GM21576 (cell line): ENCODE measurements at regions not wholly inside any gene's neighbourhood (a gene's known extent, or its start where the extent isn't known, plus 50 kb on each side); places are given as distances from the start of the nearest gene placed in this dataset.

Experiments used
- ATAC-seq: cut with Tn5 transposase; IDR thresholded peaks from one replicate; pipeline ENCODE4 v1.9.1; 2021; ENCODE audit warnings: mild to moderate bottlenecking, moderate library complexity; ENCODE audit not compliant: unreplicated experiment

DNA sequence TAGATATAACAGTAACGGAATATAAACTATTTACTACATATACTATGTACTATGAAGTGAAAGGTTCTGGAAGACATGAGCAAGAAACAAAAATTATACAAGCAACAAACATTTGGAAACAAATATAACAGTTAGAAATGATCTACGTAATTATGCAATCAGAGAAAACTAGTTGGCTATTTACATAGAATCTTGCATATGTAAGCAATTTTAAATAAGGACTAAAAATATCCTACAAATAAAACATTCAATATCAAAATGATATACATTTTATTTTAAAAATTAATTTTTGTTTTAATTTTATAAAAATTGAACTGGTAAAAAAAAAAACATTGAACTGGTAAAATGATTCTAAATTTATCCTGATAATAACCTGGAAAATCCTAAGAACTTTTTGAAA, 642.5 kb upstream of the PCDH10 start:
- ATAC-seq = no peak

GRCh38 chr4:132513491-132513890, 635.6 kb upstream of the PCDH10 start:
- no peak for ATAC-seq

DNA sequence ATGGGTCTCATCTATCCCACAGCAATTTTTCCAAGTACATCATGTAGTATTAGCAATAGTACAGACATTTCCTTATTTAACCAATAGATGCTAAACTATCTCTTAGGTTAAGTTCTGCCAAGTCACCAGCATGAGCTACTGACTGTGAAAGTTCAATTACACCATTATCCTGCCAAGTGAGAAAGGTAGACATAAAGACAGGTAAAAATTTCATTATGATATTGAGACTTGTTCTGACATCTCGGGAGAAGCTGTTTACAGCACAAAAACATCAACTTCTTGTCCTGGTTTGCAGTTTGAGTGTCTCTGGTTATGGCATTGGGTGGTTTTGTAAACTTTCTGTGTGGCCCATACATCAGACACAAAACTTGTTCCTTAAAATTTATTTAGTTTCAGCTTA, 622.4 kb upstream of the PCDH10 start:
- no peak for ATAC-seq

DNA sequence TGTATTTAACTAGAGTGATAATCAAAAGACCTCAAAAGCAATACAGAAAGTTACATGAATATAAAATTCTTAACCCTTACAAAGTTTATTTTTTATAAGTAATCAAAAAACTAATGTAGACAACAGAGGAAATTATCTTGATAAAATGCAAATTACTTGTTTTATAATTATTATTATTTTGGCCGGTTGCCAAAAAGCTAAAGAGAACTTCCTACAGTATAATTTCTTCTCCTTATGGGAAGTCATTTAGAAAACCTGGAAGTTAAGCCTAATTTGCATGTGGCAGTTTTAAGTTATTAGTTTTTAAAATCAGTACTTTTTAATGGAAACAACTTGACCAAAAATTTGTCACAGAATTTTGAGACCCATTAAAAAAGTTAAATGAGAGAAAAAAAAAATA, 621.3 kb upstream of the PCDH10 start:
- ATAC-seq = no peak

DNA sequence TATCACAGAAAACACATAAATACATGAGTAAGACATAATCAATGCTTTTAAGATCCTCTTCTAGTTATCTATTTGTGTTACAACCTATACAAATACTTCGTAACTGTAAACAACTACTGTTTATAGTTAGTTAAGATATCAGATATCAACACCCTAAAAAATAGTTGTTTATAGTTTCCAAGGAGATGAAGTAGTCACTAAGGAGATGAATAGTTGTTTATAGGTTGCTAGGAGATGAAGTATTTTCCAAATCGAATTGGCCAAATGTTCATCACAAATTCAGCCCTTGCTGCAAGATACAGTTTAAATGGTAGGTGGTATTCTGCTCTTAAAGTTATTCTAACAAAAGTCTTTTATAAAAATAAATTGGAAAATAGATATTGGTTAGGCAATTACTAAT, 618.2 kb upstream of the PCDH10 start:
- ATAC-seq = no peak

DNA sequence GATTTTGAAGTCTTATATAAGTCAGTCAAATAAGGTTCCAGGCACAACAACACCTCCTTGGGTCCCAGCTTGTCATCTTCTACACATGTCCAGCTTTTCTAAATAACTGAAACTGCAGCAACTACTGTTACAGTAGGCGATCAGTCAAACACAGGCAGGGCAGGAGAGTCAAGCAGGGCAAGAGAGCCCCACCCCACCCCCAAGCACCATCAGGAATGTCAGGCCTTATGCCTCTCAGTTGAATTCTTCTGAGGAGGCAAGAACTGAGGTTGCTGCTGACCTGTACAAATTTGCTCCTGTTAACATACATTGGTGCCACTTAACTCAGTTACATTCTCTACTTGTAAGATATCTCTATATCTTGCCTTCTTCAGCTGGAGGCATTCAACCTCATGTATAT, 608.8 kb upstream of the PCDH10 start:
- no peak for ATAC-seq

DNA sequence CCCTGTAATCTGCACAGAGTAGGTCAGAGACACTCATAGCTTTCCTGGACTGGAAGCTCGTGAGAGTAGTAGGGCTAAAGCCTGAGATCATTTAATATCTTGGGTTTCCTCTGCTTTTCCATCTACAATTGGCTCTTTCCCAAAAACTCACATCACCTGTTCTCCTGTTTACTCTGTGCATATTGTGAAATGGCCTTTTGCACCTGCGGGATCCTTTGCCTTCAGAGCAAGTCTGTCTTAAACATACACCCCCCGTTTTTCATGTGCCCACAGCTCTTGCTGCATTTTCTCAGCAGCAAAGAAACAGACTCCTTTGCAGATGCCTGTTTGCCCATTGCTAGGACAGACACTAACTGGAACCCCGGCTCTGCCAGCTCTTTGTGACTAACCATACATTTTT, 608.3 kb upstream of the PCDH10 start:
- no peak for ATAC-seq

DNA sequence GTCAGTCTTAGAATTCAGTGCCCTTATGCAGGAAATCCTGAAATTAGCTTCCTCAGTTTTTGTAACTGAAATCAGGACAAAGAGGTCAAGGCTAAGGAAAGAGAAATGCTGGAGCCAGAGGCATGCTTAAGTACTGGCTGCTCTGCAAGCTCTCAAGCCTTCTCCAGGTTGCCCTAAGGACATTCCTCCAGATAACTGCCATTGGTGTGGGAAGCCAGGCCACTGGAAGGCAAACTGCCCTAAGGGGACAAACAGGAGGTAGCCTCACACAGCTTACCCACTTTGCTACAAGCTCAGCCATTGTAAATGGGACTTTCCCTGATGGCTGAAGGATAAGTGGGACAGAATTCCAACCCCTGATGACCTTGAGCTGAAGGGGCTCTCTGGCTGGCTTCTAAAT, 606.9 kb upstream of the PCDH10 start:
- ATAC-seq = no peak

GRCh38 chr4:132548463-132548862, 600.6 kb upstream of the PCDH10 start:
- no peak for ATAC-seq

GRCh38 chr4:132556316-132556715, 592.8 kb upstream of the PCDH10 start:
- no peak for ATAC-seq

DNA sequence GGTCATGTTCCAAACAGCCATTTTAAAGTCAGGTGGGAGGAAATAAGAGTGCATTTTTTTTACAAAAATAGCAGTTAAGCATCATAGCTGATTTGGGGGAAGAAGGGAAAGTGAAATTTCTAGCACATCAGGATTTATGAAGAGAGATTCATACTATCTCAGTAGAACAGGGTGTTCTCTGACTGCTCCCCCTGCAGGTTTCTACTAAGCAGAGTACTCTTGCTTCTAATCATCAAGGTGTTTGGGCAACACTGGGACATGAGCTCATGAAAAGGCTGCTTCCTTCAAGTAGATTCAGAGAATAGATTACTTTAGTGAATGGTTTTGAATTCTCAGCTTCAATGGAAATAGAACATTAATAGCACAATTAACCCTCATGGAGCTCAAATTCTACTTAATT, 591.4 kb upstream of the PCDH10 start:
- ATAC-seq = no peak

- ATAC-seq = no peak
Observed at GRCh38 chr4:132564920-132565319, 584.2 kb upstream of the PCDH10 start.

DNA sequence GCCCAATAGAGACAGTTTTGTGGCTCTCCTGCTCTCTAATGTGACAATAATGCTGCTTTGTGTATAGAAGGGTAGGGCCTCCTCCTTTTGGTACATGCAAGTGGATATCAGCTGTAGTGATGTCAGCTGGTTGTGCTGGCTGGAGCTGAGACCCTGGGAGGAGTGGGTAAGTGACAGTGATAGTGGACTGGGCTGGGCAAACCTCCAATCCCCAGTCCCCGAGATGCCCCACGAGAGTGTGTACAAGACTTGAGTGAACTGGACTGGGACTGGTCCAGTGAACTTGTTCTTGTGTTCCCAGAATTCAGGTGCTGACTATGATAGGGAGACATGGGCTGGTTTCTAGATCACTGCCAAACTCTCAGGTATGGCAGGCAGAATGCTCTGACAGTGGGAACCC, 583.6 kb upstream of the PCDH10 start:
- ATAC-seq = no peak

- ATAC-seq = no peak
Observed at GRCh38 chr4:132572210-132572609, 576.9 kb upstream of the PCDH10 start.

GRCh38 chr4:132587626-132588025, 561.5 kb upstream of the PCDH10 start:
- no peak for ATAC-seq

- ATAC-seq = no peak
Observed at GRCh38 chr4:132592340-132592739, 556.8 kb upstream of the PCDH10 start.

DNA sequence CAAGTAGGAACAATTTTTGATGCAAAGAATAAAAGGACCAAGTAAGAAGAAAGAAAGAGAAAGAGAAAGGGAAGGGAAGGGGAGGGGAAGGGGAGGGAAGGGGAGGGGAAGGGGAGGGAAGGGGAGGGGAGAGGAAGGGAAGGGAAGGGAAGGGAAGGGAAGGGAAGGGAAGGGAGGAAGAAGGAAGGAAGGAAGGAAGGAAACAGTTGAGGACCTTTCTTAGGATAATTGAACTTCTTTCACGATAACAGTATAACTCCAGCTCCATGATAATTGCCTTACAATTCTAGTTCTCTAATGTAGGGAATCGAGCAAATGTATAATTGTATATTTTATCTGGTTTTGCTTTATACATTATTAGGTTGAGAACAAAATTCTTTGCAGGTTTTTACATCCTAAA, 556.2 kb upstream of the PCDH10 start:
- no peak for ATAC-seq

- ATAC-seq = no peak
Observed at GRCh38 chr4:132593717-132594400, 555.2 kb upstream of the PCDH10 start.

- no peak for ATAC-seq
Observed at GRCh38 chr4:132596186-132596585, 552.9 kb upstream of the PCDH10 start.

DNA sequence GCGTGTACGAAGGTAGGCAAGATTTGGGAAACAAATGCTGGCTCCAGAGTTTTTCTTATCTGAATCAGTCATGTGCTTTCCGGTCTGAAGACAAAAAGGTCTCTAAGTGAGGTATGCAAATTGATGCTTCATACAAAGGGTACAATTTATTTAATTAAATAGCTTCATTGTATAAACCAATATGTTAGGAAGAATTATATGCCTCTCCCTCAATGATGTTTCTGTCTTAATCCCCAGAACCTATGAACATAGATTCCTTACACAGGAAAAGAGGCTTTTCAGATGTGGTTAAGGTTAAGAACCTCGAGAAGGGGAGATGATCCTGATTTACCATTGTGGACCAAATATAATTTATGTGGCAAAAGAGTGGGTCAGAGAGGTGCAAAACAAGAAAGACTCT, 543.5 kb upstream of the PCDH10 start:
- ATAC-seq = no peak

- ATAC-seq = no peak
Observed at GRCh38 chr4:132614682-132615081, 534.4 kb upstream of the PCDH10 start.

- ATAC-seq = no peak
Observed at GRCh38 chr4:132619968-132620367, 529.1 kb upstream of the PCDH10 start.

DNA sequence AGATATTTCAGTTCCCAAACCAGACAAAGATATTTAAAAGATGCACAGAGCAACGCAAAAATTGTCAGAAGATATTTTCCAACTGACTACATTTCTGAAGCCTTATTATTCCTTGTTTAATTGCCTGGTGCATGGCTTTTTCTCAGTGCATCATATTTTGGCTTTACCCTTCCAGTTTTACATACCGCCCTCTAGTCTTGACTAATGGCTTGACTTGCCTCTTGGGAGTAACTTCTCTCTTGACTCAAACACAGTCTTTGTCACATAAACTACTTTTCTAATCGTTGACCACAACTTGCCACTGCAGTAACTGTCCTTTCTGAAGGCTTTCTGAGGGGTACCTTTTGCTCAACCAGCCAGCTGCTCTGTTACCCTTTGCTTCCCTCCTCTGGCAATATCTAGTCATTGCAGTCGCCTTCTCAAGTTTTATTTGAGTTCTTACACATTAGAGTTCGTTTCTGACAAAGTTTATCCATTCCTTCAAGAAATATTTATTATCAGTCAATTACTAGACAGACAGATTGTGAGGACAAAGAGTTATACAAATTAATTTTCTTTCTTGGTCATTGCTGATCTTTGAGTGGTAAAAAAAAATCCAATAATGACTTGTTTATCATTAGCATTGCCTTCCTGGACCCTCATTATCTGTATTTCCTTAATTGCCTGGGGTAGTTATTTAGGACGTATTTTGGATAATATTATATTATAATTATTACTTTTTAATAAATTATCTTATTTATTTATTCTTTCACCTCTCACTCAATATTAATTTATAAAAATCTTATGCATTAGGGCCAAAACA, 506.9 kb upstream of the PCDH10 start:
- peak; percentile 56 for ATAC-seq
